Neuronal stem cell (in vitro differentiated cells): ENCODE measurements at regions not wholly inside any gene's neighbourhood (a gene's known extent, or its start where the extent isn't known, plus 50 kb on each side); places are given as distances from the start of the nearest gene placed in this dataset.

Experiments
- DNase-seq: peaks from one replicate; pipeline ENCODE4 v3.0.0-alpha.2; 2013; ENCODE audit warnings: low spot score
- H2AFZ ChIP-seq: one replicate; pipeline ENCODE4 v1.6.1; 2013; ENCODE audit warnings: mild to moderate bottlenecking, low read length, inconsistent platforms
- H2AK5ac ChIP-seq: 2 replicates; pipeline ENCODE4 v1.6.1; 2013; ENCODE audit warnings: low read depth, mild to moderate bottlenecking, inconsistent platforms, low read length, moderate library complexity, mixed read lengths
- H2BK120ac ChIP-seq: 2 replicates; pipeline ENCODE4 v1.6.1; 2013; ENCODE audit warnings: low read depth, mild to moderate bottlenecking, inconsistent platforms, low read length, moderate library complexity, mixed read lengths
- H2BK12ac ChIP-seq: one replicate; pipeline ENCODE4 v1.6.1; 2013; ENCODE audit warnings: low read length, inconsistent platforms
- H2BK15ac ChIP-seq: 2 replicates; pipeline ENCODE4 v1.6.1; 2013; ENCODE audit warnings: mild to moderate bottlenecking, low read length, inconsistent platforms, mixed read lengths
- H2BK5ac ChIP-seq: one replicate; pipeline ENCODE4 v1.6.1; 2013; ENCODE audit warnings: inconsistent platforms, mild to moderate bottlenecking, low read length, moderate library complexity
- H3K14ac ChIP-seq: one replicate; pipeline ENCODE4 v1.6.1; 2013; ENCODE audit warnings: low read length, inconsistent platforms
- H3K18ac ChIP-seq: 2 replicates; pipeline ENCODE4 v1.6.1; 2013; ENCODE audit warnings: low read length, inconsistent platforms
- H3K23ac ChIP-seq: 2 replicates; pipeline ENCODE4 v1.6.1; 2013; ENCODE audit warnings: low read depth, mild to moderate bottlenecking, mixed read lengths, low read length, inconsistent platforms; ENCODE audit not compliant: poor library complexity
- H3K27ac ChIP-seq: replicated peaks from 3 replicates; pipeline ENCODE4 v1.5.1; 2013; ENCODE audit warnings: low read length, inconsistent platforms
- H3K27me3 ChIP-seq, 3 experiments: 2 replicates each; pipeline ENCODE4 v1.6.1; 2013; ENCODE audit warnings: low read length in 3 of 3, mild to moderate bottlenecking in 2 of 3, inconsistent platforms in 1 of 3, low read depth in 1 of 3, mixed read lengths in 1 of 3, moderate library complexity in 1 of 3; ENCODE audit not compliant: control insufficient read depth in 3 of 3, insufficient read depth in 3 of 3
- H3K36me3 ChIP-seq, 2 donors: replicated peaks in 1 of 2; 2 replicates each; pipeline ENCODE4 v1.6.1; 2013; ENCODE audit warnings: low read length in 2 of 2; ENCODE audit not compliant: control insufficient read depth in 2 of 2, insufficient read depth in 2 of 2
- H3K4ac ChIP-seq: 2 replicates; pipeline ENCODE4 v1.6.1; 2013; ENCODE audit warnings: inconsistent platforms, mild to moderate bottlenecking, low read length, moderate library complexity
- H3K4me1 ChIP-seq, 2 donors: 1 replicate in 1 of 2; 2 replicates in 1 of 2; pipeline ENCODE4 v1.6.1; 2013; ENCODE audit warnings: low read length in 2 of 2, low read depth in 1 of 2; ENCODE audit not compliant: control insufficient read depth in 2 of 2, insufficient read depth in 1 of 2
- H3K4me2 ChIP-seq: one replicate; pipeline ENCODE4 v1.6.1; 2013; ENCODE audit warnings: mild to moderate bottlenecking, low read length, inconsistent platforms; ENCODE audit not compliant: insufficient read depth, poor library complexity, severe bottlenecking
- H3K4me3 ChIP-seq, 2 donors: 2 replicates each; pipeline ENCODE4 v1.5.1; 2013; ENCODE audit warnings: low read length in 2 of 2, mild to moderate bottlenecking in 2 of 2, inconsistent platforms in 1 of 2, moderate library complexity in 1 of 2
- H3K79me1 ChIP-seq: one replicate; pipeline ENCODE4 v1.6.1; 2013; ENCODE audit warnings: low read depth, mild to moderate bottlenecking, inconsistent platforms, low read length, moderate library complexity
- H3K9ac ChIP-seq: one replicate; pipeline ENCODE4 v1.6.1; 2013; ENCODE audit warnings: mild to moderate bottlenecking, low read depth, low read length, inconsistent platforms; ENCODE audit not compliant: poor library complexity
- H3K9me3 ChIP-seq, 2 donors: replicated peaks in 1 of 2; 2 replicates each; pipeline versions ENCODE3 to v1.6.1; 2013; ENCODE audit warnings: low read length in 2 of 2, mild to moderate bottlenecking in 2 of 2, inconsistent platforms in 1 of 2, low read depth in 1 of 2, mixed read lengths in 1 of 2, moderate library complexity in 1 of 2; ENCODE audit not compliant: control insufficient read depth in 2 of 2, insufficient read depth in 1 of 2
- H4K8ac ChIP-seq: one replicate; pipeline ENCODE4 v1.6.1; 2013; ENCODE audit warnings: low read depth, mild to moderate bottlenecking, inconsistent platforms, low read length, moderate library complexity
- H4K91ac ChIP-seq: one replicate; pipeline ENCODE4 v1.6.1; 2013; ENCODE audit warnings: low read length, low read depth, mild to moderate bottlenecking, inconsistent platforms; ENCODE audit not compliant: poor library complexity
- WGBS, 2 donors: extraction: QIAGEN DNeasy Blood & Tissue Kit; methylation state at CpG; one replicate each; pipeline ENCODE4 v1.1.7; 2013; ENCODE audit warnings: missing lambda C conversion rate in 2 of 2, mixed read lengths in 1 of 2; ENCODE audit not compliant: insufficient read length in 2 of 2, insufficient replicate concordance in 1 of 2; ENCODE audit errors: extremely low coverage in 2 of 2; 5-methylcytosine and 5-hydroxymethylcytosine counted together

GRCh38 chr7:22658031-22658430 is 69.0 kb upstream of the IL6 start:
- Histone ChIP-seq H3K9ac (no peak overlapping the region), H3K4ac (no peak overlapping the region), H2BK12ac (no peak overlapping the region), H3K79me1 (no peaks in the 10 kb centered on the region), H3K18ac (no peak overlapping the region), H3K23ac (no peak overlapping the region), H3K9me3 (no peaks in the 10 kb centered on the region), H2AK5ac (no peak overlapping the region), H3K14ac (no peak overlapping the region), H2BK15ac (no peak overlapping the region), H2BK5ac (no peak overlapping the region), H3K27ac (no peak overlapping the region), H3K27me3 (no peaks in the 10 kb centered on the region), H4K91ac (no peak overlapping the region), H4K8ac (no peak overlapping the region), H3K4me2 (no peak overlapping the region), H2BK120ac (no peak overlapping the region), H3K4me3 (no peak overlapping the region), H2AFZ (no peak overlapping the region), H3K4me1 (peaks cover 2 to 15% of the 10 kb centered on the region in 2 donors), H3K36me3 (no peaks in the 10 kb centered on the region)
- no peak for DNase-seq
- WGBS, 2 donors = no CpG with 5 or more reads among the region's 3 CpGs

GRCh38 chr7:22657479-22657878 is 69.5 kb upstream of the IL6 start:
- Histone ChIP-seq H2BK5ac (no peak overlapping the region), H3K4me2 (no peak overlapping the region), H4K91ac (no peak overlapping the region), H2AFZ (no peak overlapping the region), H3K14ac (no peak overlapping the region), H3K27ac (no peak overlapping the region), H2AK5ac (no peak overlapping the region), H3K4ac (no peak overlapping the region), H3K4me1 (peaks cover 2 to 15% of the 10 kb centered on the region in 2 donors), H2BK12ac (no peak overlapping the region), H3K9ac (no peak overlapping the region), H2BK120ac (no peak overlapping the region), H3K9me3 (no peaks in the 10 kb centered on the region), H3K4me3 (no peak overlapping the region), H3K79me1 (no peaks in the 10 kb centered on the region), H4K8ac (no peak overlapping the region), H3K23ac (no peak overlapping the region), H3K27me3 (no peaks in the 10 kb centered on the region), H2BK15ac (no peak overlapping the region), H3K18ac (no peak overlapping the region), H3K36me3 (no peaks in the 10 kb centered on the region)
- no CpG with 5 or more reads among the region's 1 CpG for WGBS, 2 donors
- DNase-seq = no peak

- Histone ChIP-seq H3K18ac (no peak overlapping the region), H3K9ac (no peak overlapping the region), H3K4ac (no peak overlapping the region), H3K9me3 (no peaks in the 10 kb centered on the region), H2BK120ac (no peak overlapping the region), H4K8ac (no peak overlapping the region), H2BK15ac (no peak overlapping the region), H2BK5ac (no peak overlapping the region), H3K27ac (no peak overlapping the region), H3K36me3 (no peaks in the 10 kb centered on the region), H2AFZ (no peak overlapping the region), H3K4me1 (peaks cover 2 to 15% of the 10 kb centered on the region in 2 donors), H2BK12ac (no peak overlapping the region), H3K4me2 (no peak overlapping the region), H2AK5ac (no peak overlapping the region), H3K14ac (no peak overlapping the region), H4K91ac (no peak overlapping the region), H3K79me1 (no peaks in the 10 kb centered on the region), H3K4me3 (no peak overlapping the region), H3K23ac (no peak overlapping the region), H3K27me3 (no peaks in the 10 kb centered on the region)
- no CpG with 5 or more reads among the region's 4 CpGs for WGBS, 2 donors
- DNase-seq = no peak
Measured at GRCh38 chr7:22655781-22656180, 71.2 kb upstream of the IL6 start.

GRCh38 chr7:22654831-22655230 is 72.2 kb upstream of the IL6 start:
- Histone ChIP-seq H3K14ac (no peak overlapping the region), H3K4me3 (no peak overlapping the region), H2BK12ac (no peak overlapping the region), H4K8ac (no peak overlapping the region), H2AK5ac (no peak overlapping the region), H2AFZ (peak overlapping the region; percentile 22), H3K4me2 (no peak overlapping the region), H3K4ac (no peak overlapping the region), H3K79me1 (no peaks in the 10 kb centered on the region), H3K27me3 (no peaks in the 10 kb centered on the region), H3K36me3 (no peaks in the 10 kb centered on the region), H4K91ac (no peak overlapping the region), H2BK120ac (no peak overlapping the region), H3K9me3 (no peaks in the 10 kb centered on the region), H3K27ac (no peak overlapping the region), H2BK15ac (no peak overlapping the region), H3K18ac (no peak overlapping the region), H3K9ac (no peak overlapping the region), H2BK5ac (no peak overlapping the region), H3K4me1 (peaks cover 2 to 15% of the 10 kb centered on the region in 2 donors), H3K23ac (no peak overlapping the region)
- DNase-seq = no peak
- whole genome bisulfite sequencing, 2 donors = no CpG with 5 or more reads among the region's 1 CpG
